HCT116 (cell line): ENCODE measurements at regions not wholly inside any gene's neighbourhood (a gene's known extent, or its start where the extent isn't known, plus 50 kb on each side); places are given as distances from the start of the nearest gene placed in this dataset.

Experiments used
- EZH2 ChIP-seq: fragments of 200-600 bp; sonication (generic); IDR thresholded peaks from 2 replicates; pipeline ENCODE4 v1.6.1; 2017; ENCODE audit warnings: antibody characterized with exemption, mixed run types
- EZH2phosphoT487 ChIP-seq: fragments of 200-600 bp; IDR thresholded peaks from 2 replicates; pipeline ENCODE4 v1.6.1; 2018; ENCODE audit warnings: antibody characterized with exemption, borderline replicate concordance
- JUND ChIP-seq: IDR thresholded peaks from 2 replicates; pipeline ENCODE4 v1.6.1; 2012
- POLR2A ChIP-seq: IDR thresholded peaks from 2 replicates; pipeline ENCODE4 v1.7.0; 2011; ENCODE audit warnings: borderline replicate concordance; ENCODE audit not compliant: insufficient read depth, insufficient read length; ENCODE audit errors: extremely low read depth
- POLR2AphosphoS5 ChIP-seq: IDR thresholded peaks from 2 replicates; pipeline ENCODE4 v1.6.1; 2011; ENCODE audit warnings: mild to moderate bottlenecking, low read depth, low read length, moderate library complexity
- SIN3A ChIP-seq: IDR thresholded peaks from 2 replicates; pipeline ENCODE4 v1.6.1; 2012; ENCODE audit warnings: low read depth
- SP1 ChIP-seq: IDR thresholded peaks from 2 replicates; pipeline ENCODE4 v1.6.1; 2012; ENCODE audit warnings: low read depth
- TCF7L2 ChIP-seq: IDR thresholded peaks from 2 replicates; pipeline ENCODE4 v1.7.0; 2011; ENCODE audit warnings: borderline replicate concordance, inconsistent platforms; ENCODE audit not compliant: insufficient read depth, insufficient read length; ENCODE audit errors: extremely low read depth
- YY1 ChIP-seq: IDR thresholded peaks from 2 replicates; pipeline ENCODE4 v1.6.1; 2011; ENCODE audit warnings: low read length, low read depth, moderate library complexity, mild to moderate bottlenecking; ENCODE audit not compliant: insufficient replicate concordance; ENCODE audit errors: extremely low read depth
- TF ChIP-seq, protein P1 (sequence below), 3 experiments: fragments of 200-600 bp in 1 of 3; sonication (generic) in 1 of 3; IDR thresholded peaks in 2 of 3; conservative IDR thresholded peaks in 1 of 3; 2 replicates each; pipeline ENCODE4 v1.5.1; 2012 to 2017; ENCODE audit warnings: low read depth in 2 of 3, low read length in 2 of 3, antibody characterized with exemption in 1 of 3, borderline replicate concordance in 1 of 3, control low read depth in 1 of 3, mild to moderate bottlenecking in 1 of 3, mixed read lengths in 1 of 3, mixed run types in 1 of 3, moderate library complexity in 1 of 3; ENCODE audit not compliant: insufficient read depth in 1 of 3
- TF ChIP-seq, protein P2 (sequence below): IDR thresholded peaks from 2 replicates; pipeline ENCODE4 v1.6.1; 2012; ENCODE audit warnings: low read depth

DNA sequence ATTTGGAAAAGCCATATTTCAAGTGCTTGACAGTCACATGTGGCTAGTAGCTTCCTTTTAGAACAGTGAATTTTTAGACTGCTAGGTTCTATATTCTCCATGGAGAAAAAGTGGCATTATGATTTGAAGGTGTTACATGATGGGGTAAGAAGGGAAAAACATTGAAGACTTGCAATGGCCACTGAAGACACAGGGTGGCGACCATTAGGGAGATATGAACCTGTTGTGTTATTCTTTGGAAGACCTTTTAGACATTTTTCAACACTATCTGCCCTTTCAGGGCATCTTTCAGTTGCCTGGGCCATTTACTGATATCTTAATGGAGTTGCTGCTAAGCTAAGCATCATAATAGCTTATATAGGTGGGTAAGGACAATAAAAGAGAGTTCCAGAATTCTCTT is 1387.2 kb downstream of the SUCLG1 start:
- TF ChIP-seq POLR2AphosphoS5 (no peak), YY1 (no peak), SIN3A (no peak), POLR2A (no peak), JUND (no peak), EZH2 (no peak), EZH2phosphoT487 (no peak), TCF7L2 (no peak), SP1 (no peak)
- TF ChIP-seq, protein P1, sequence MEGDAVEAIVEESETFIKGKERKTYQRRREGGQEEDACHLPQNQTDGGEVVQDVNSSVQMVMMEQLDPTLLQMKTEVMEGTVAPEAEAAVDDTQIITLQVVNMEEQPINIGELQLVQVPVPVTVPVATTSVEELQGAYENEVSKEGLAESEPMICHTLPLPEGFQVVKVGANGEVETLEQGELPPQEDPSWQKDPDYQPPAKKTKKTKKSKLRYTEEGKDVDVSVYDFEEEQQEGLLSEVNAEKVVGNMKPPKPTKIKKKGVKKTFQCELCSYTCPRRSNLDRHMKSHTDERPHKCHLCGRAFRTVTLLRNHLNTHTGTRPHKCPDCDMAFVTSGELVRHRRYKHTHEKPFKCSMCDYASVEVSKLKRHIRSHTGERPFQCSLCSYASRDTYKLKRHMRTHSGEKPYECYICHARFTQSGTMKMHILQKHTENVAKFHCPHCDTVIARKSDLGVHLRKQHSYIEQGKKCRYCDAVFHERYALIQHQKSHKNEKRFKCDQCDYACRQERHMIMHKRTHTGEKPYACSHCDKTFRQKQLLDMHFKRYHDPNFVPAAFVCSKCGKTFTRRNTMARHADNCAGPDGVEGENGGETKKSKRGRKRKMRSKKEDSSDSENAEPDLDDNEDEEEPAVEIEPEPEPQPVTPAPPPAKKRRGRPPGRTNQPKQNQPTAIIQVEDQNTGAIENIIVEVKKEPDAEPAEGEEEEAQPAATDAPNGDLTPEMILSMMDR (IDR thresholded peaks at IDR 0.05 in 2 of 3, conservative IDR thresholded peaks at IDR 0.05 in 1 of 3; ENCODE audit: borderline replicate concordance in 1 of 3, insufficient read depth in 1 of 3, low read depth in 2 of 3, low read length in 2 of 3) = peak in 2 of 3 experiments; percentile 10 to 41; a peak in 2 of 6 replicates
- TF ChIP-seq, protein P2, sequence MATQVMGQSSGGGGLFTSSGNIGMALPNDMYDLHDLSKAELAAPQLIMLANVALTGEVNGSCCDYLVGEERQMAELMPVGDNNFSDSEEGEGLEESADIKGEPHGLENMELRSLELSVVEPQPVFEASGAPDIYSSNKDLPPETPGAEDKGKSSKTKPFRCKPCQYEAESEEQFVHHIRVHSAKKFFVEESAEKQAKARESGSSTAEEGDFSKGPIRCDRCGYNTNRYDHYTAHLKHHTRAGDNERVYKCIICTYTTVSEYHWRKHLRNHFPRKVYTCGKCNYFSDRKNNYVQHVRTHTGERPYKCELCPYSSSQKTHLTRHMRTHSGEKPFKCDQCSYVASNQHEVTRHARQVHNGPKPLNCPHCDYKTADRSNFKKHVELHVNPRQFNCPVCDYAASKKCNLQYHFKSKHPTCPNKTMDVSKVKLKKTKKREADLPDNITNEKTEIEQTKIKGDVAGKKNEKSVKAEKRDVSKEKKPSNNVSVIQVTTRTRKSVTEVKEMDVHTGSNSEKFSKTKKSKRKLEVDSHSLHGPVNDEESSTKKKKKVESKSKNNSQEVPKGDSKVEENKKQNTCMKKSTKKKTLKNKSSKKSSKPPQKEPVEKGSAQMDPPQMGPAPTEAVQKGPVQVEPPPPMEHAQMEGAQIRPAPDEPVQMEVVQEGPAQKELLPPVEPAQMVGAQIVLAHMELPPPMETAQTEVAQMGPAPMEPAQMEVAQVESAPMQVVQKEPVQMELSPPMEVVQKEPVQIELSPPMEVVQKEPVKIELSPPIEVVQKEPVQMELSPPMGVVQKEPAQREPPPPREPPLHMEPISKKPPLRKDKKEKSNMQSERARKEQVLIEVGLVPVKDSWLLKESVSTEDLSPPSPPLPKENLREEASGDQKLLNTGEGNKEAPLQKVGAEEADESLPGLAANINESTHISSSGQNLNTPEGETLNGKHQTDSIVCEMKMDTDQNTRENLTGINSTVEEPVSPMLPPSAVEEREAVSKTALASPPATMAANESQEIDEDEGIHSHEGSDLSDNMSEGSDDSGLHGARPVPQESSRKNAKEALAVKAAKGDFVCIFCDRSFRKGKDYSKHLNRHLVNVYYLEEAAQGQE = no peak
